Keratinocyte (primary cell): ENCODE measurements at regions not wholly inside any gene's neighbourhood (a gene's known extent, or its start where the extent isn't known, plus 50 kb on each side); places are given as distances from the start of the nearest gene placed in this dataset.

Experiments
- EZH2 ChIP-seq: IDR thresholded peaks from one replicate; pipeline ENCODE4 v1.6.1; 2012; ENCODE audit warnings: inconsistent platforms, mild to moderate bottlenecking, low read length, moderate library complexity
- TF ChIP-seq, protein P1 (sequence below), 3 experiments: IDR thresholded peaks in 1 of 3; conservative IDR thresholded peaks in 1 of 3; optimal IDR thresholded peaks in 1 of 3; 2 replicates in 2 of 3; 3 replicates in 1 of 3; pipeline versions ENCODE3 to v1.5.1; 2011; ENCODE audit warnings: low read length in 3 of 3, mild to moderate bottlenecking in 3 of 3, moderate library complexity in 2 of 3, control low read depth in 1 of 3, inconsistent platforms in 1 of 3; ENCODE audit not compliant: insufficient read depth in 2 of 3; ENCODE audit errors: extremely low read depth in 1 of 3

DNA sequence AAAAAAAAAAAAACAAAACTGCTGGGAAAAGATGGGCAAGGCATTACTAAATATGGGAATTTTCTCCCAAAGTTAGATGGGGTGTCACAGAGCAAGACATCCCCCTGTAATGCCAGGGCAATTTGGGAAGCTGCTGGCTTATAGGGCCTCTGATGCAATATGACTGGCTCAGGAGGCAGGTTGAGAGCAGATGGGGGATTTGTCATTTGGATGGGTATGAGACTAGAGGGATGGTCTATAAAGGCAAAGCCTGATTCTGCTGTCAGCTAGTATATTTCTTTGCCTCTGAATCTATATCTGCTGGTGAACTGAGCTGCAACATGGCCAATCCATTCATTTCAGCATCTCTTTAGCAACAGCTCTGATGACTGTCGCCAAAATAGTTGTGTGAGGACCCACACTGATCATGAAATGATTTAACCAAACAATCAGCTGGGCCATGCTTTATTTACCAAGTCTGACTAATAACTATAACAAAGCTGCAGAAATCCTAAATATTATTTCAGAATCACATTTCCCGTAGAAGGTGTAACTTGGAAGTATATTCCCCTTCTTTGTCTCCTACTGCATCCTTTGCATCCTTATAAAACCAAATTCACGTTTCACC, 455.1 kb upstream of the ZNF608 start:
- TF ChIP-seq, protein P1, sequence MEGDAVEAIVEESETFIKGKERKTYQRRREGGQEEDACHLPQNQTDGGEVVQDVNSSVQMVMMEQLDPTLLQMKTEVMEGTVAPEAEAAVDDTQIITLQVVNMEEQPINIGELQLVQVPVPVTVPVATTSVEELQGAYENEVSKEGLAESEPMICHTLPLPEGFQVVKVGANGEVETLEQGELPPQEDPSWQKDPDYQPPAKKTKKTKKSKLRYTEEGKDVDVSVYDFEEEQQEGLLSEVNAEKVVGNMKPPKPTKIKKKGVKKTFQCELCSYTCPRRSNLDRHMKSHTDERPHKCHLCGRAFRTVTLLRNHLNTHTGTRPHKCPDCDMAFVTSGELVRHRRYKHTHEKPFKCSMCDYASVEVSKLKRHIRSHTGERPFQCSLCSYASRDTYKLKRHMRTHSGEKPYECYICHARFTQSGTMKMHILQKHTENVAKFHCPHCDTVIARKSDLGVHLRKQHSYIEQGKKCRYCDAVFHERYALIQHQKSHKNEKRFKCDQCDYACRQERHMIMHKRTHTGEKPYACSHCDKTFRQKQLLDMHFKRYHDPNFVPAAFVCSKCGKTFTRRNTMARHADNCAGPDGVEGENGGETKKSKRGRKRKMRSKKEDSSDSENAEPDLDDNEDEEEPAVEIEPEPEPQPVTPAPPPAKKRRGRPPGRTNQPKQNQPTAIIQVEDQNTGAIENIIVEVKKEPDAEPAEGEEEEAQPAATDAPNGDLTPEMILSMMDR (optimal IDR thresholded peaks at IDR 0.05 in 1 of 3, IDR thresholded peaks at IDR 0.05 in 1 of 3, conservative IDR thresholded peaks at IDR 0.05 in 1 of 3; ENCODE audit: extremely low read depth in 1 of 3, insufficient read depth in 2 of 3, low read length in 3 of 3): no peak
- TF ChIP-seq EZH2: no peak
